ENCODE measurements at regions not wholly inside any gene's neighbourhood (a gene's known extent, or its start where the extent isn't known, plus 50 kb on each side); places are given as distances from the start of the nearest gene placed in this dataset.
A peak's percentile ranks its signal among the peaks of the same experiment; 100 is the strongest.

- ATAC-seq (no peak), DNase-seq (ENCODE audit: low spot score) (no peak)
- ChIA-PET POLR2A (no interaction called here), CTCF (no interaction called here)
- Mint-ChIP-seq H3K27ac (no peak overlapping the region), H3K36me3 (0 out of 2 replicates have a peak, but pooled peaks cover 3% of the 10 kb centered on the region), H3K9me3 (peaks cover 20% of the 10 kb centered on the region), H3K4me3 (no peak overlapping the region), H3K4me1 (peaks cover 2% of the 10 kb centered on the region; the same call in 1 of the 2 replicates), H3K27me3 (ENCODE audit: low read depth) (no peaks in the 10 kb centered on the region)
- TF ChIP-seq CREB1 (CRISPR knock-in tag; IDR thresholded peaks at IDR 0.05) (no peak), NR2C2 (CRISPR knock-in tag; IDR thresholded peaks at IDR 0.05) (no peak), E2F5 (CRISPR knock-in tag; IDR thresholded peaks at IDR 0.05) (no peak), RORB (CRISPR knock-in tag; IDR thresholded peaks at IDR 0.05) (no peak), NFE2L1 (CRISPR knock-in tag; IDR thresholded peaks at IDR 0.05) (no peak), USF2 (CRISPR knock-in tag; IDR thresholded peaks at IDR 0.05) (no peak), IRF2 (CRISPR knock-in tag; IDR thresholded peaks at IDR 0.05; ENCODE audit: borderline replicate concordance, low read depth) (no peak), ZSCAN18 (CRISPR knock-in tag; IDR thresholded peaks at IDR 0.05) (no peak)
- TF ChIP-seq, protein P1, sequence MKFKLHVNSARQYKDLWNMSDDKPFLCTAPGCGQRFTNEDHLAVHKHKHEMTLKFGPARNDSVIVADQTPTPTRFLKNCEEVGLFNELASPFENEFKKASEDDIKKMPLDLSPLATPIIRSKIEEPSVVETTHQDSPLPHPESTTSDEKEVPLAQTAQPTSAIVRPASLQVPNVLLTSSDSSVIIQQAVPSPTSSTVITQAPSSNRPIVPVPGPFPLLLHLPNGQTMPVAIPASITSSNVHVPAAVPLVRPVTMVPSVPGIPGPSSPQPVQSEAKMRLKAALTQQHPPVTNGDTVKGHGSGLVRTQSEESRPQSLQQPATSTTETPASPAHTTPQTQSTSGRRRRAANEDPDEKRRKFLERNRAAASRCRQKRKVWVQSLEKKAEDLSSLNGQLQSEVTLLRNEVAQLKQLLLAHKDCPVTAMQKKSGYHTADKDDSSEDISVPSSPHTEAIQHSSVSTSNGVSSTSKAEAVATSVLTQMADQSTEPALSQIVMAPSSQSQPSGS (CRISPR knock-in tag; IDR thresholded peaks at IDR 0.05; ENCODE audit: borderline replicate concordance, low read depth): no peak
Measured at GRCh38 chr15:47517737-47518136, 199.6 kb upstream of the SEMA6D start.

- DNase-seq (ENCODE audit: low spot score) (peak; percentile 10), ATAC-seq (no peak)
- ChIA-PET CTCF (no interaction called here), POLR2A (no interaction called here)
- peaks cover 20% of the 10 kb centered on the region for H3K9me3 Mint-ChIP-seq
- 0 out of 2 replicates have a peak, but pooled peaks cover 3% of the 10 kb centered on the region for H3K36me3 Mint-ChIP-seq
- H3K27me3 Mint-ChIP-seq (ENCODE audit: low read depth): no peaks in the 10 kb centered on the region
- H3K4me1 Mint-ChIP-seq: peaks cover 2% of the 10 kb centered on the region; the same call in 1 of the 2 replicates
- no peak overlapping the region for H3K4me3 Mint-ChIP-seq
- H3K27ac Mint-ChIP-seq: no peak overlapping the region
- TF ChIP-seq FOXJ3 (CRISPR knock-in tag; IDR thresholded peaks at IDR 0.05; ENCODE audit: borderline replicate concordance) (no peak), JAZF1 (CRISPR knock-in tag; IDR thresholded peaks at IDR 0.05) (no peak), NFYB (CRISPR knock-in tag; conservative IDR thresholded peaks at IDR 0.05; ENCODE audit: low read depth) (no peak), PREB (CRISPR knock-in tag; IDR thresholded peaks at IDR 0.05; ENCODE audit: borderline replicate concordance) (no peak), NFE2L1 (CRISPR knock-in tag; IDR thresholded peaks at IDR 0.05) (no peak), MAX (CRISPR knock-in tag; IDR thresholded peaks at IDR 0.05) (no peak), MYBL2 (CRISPR knock-in tag; IDR thresholded peaks at IDR 0.05) (no peak), PRDM15 (CRISPR knock-in tag; IDR thresholded peaks at IDR 0.05) (no peak), EMX1 (CRISPR knock-in tag; IDR thresholded peaks at IDR 0.05) (no peak), ATF3 (CRISPR knock-in tag; conservative IDR thresholded peaks at IDR 0.05) (no peak), IRF1 (CRISPR knock-in tag; IDR thresholded peaks at IDR 0.05) (no peak), SMAD3 (CRISPR knock-in tag; IDR thresholded peaks at IDR 0.05; ENCODE audit: borderline replicate concordance) (no peak), ZNF219 (CRISPR knock-in tag; IDR thresholded peaks at IDR 0.05; ENCODE audit: borderline replicate concordance) (no peak), ZNF121 (CRISPR knock-in tag; IDR thresholded peaks at IDR 0.05) (no peak)
- TF ChIP-seq, protein P1 (CRISPR knock-in tag; IDR thresholded peaks at IDR 0.05; ENCODE audit: borderline replicate concordance, low read depth): no peak
Measured at GRCh38 chr15:47523681-47524475, 193.4 kb upstream of the SEMA6D start.

Data from WTC11 (cell line).